Gastrocnemius medialis (tissue), 4 donors: ENCODE measurements at regions not wholly inside any gene's neighbourhood (a gene's known extent, or its start where the extent isn't known, plus 50 kb on each side); places are given as distances from the start of the nearest gene placed in this dataset.
A peak's percentile ranks its signal among the peaks of the same experiment; 100 is the strongest.

Source experiments
- ATAC-seq, 2 donors: fragments of 150-250 bp; one replicate each; pipeline ENCODE4 v1.9.1; 2016
- DNase-seq, 2 donors: peaks; one replicate each; pipeline ENCODE4 v3.0.0-alpha.2; 2019
- H3K27ac ChIP-seq, 4 donors: fragments of 200-600 bp; sonication (generic); 1 replicate in 1 of 4; 2 replicates in 3 of 4; pipeline ENCODE4 v1.5.1; 2016 to 2018; ENCODE audit warnings: mild to moderate bottlenecking in 2 of 4, moderate library complexity in 1 of 4
- H3K27me3 ChIP-seq, 3 donors: fragments of 200-600 bp; sonication (generic) in 2 of 3; 1 replicate in 1 of 3; 2 replicates in 2 of 3; pipeline versions ENCODE4 v1.5.1 to v1.6.0; 2016 to 2019; ENCODE audit warnings: mild to moderate bottlenecking in 1 of 3, moderate library complexity in 1 of 3
- H3K36me3 ChIP-seq, 2 donors: fragments of 200-600 bp; sonication (generic) in 1 of 2; one replicate each; pipeline ENCODE4 v1.5.1; 2017 to 2018
- H3K4me1 ChIP-seq, 2 donors: fragments of 200-600 bp; sonication (generic) in 1 of 2; one replicate each; pipeline ENCODE4 v1.5.1; 2016 to 2017; ENCODE audit warnings: mild to moderate bottlenecking in 2 of 2
- H3K4me3 ChIP-seq, 4 donors: fragments of 200-600 bp; sonication (generic) in 3 of 4; 1 replicate in 1 of 4; 2 replicates in 3 of 4; pipeline ENCODE4 v1.5.1; 2016 to 2019; ENCODE audit warnings: mild to moderate bottlenecking in 2 of 4
- H3K9me3 ChIP-seq, 3 donors: fragments of 200-600 bp; sonication (generic) in 2 of 3; 1 replicate in 1 of 3; 2 replicates in 2 of 3; pipeline ENCODE4 v1.5.1; 2016 to 2019
- POLR2A ChIP-seq, 2 donors: fragments of 450-650 bp; IDR thresholded peaks; one replicate each; pipeline ENCODE4 v1.6.1; 2017; ENCODE audit warnings: antibody characterized with exemption in 2 of 2, mild to moderate bottlenecking in 2 of 2, moderate library complexity in 2 of 2
- in situ Hi-C, 4 donors: fragments of 200-750 bp; cut with MboI; loops; one replicate each; pipeline versions ENCODE4 v1.15.0 to v1.8.0; 2017; ENCODE audit warnings: low sequenced_read_pairs in 4 of 4
- intact Hi-C: fragments of 100-400 bp; cut with DNase I; formaldehyde crosslinking; loops from one replicate; pipeline ENCODE4 v1.15.1; 2023; ENCODE audit warnings: low total_unique reads
- TF ChIP-seq, protein P1 (sequence below), 5 experiments: fragments of 450-650 bp in 3 of 5; fragments of 200-600 bp in 2 of 5; sonication (generic) in 2 of 5; IDR thresholded peaks in 4 of 5; conservative IDR thresholded peaks in 1 of 5; 1 replicate in 4 of 5; 2 replicates in 1 of 5; pipeline ENCODE4 v1.5.1; 2016 to 2019; ENCODE audit warnings: antibody characterized with exemption in 5 of 5, mild to moderate bottlenecking in 3 of 5, moderate library complexity in 3 of 5

DNA sequence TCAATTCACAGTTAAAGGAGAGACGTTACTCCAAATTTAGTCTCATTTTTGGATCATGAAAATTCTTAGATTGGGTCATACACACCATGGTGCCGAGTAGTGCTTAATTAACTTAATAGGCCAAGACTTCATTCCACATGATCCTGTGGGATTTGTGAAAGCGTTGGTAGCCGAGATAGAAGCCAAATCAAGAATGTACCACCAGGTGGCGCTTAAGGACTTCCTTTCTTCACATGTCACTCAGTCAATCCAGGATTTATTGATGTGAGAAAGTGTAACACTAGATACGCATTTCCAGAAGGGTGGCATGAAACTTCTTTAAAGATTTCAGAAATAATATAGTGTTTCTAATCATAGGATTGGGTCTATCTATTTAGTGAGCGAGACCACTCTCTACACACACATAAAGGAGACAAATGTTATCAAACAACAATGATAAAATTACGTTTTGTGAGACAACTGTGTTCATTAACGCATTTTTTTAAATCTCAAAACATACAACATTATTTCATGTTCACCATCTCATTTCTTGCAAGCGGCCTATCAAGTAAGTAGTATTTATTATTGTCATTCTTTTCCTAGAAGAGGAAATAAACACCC lies 436.1 kb downstream of the CHL1 start:
- Histone ChIP-seq H3K36me3 (no peaks in the 10 kb centered on the region), H3K9me3 (no peaks in the 10 kb centered on the region), H3K27ac (no peak overlapping the region), H3K4me3 (no peak overlapping the region), H3K27me3 (no peaks in the 10 kb centered on the region), H3K4me1 (no peaks in the 10 kb centered on the region)
- in situ Hi-C loops, result no loop called here
- DNase-seq (no peak), ATAC-seq (no peak)
- TF ChIP-seq, protein P1, sequence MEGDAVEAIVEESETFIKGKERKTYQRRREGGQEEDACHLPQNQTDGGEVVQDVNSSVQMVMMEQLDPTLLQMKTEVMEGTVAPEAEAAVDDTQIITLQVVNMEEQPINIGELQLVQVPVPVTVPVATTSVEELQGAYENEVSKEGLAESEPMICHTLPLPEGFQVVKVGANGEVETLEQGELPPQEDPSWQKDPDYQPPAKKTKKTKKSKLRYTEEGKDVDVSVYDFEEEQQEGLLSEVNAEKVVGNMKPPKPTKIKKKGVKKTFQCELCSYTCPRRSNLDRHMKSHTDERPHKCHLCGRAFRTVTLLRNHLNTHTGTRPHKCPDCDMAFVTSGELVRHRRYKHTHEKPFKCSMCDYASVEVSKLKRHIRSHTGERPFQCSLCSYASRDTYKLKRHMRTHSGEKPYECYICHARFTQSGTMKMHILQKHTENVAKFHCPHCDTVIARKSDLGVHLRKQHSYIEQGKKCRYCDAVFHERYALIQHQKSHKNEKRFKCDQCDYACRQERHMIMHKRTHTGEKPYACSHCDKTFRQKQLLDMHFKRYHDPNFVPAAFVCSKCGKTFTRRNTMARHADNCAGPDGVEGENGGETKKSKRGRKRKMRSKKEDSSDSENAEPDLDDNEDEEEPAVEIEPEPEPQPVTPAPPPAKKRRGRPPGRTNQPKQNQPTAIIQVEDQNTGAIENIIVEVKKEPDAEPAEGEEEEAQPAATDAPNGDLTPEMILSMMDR (IDR thresholded peaks at IDR 0.05 in 4 of 5, conservative IDR thresholded peaks at IDR 0.05 in 1 of 5), result peak in 4 of 5 experiments; percentile 13 to 33 (median 28)
- no peak for TF ChIP-seq POLR2A (IDR thresholded peaks at IDR 0.05)
- intact Hi-C loops, result no loop called here

DNA sequence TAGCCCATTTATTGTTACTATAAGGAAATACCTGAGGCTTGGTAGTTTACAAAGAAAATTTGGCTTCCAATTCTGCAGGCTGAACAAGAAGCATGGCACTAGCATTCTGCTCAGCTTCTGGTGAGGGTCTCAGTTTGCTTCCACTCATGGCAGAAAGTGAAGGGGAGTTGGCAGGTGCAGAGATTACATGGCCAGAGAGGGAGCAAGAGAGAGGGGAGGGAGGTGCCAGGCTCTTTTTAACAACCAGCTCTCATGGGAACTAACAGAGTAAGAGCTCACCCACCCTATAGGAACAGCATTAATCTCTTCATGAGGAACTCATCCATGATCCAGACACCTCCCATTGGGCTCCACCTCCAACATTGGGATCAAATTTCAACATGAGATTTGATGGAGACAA lies 437.9 kb downstream of the CHL1 start:
- DNase-seq (no peak), ATAC-seq (no peak)
- no peak overlapping the region for H3K27ac ChIP-seq
- H3K27me3 ChIP-seq, result no peaks in the 10 kb centered on the region
- H3K9me3 ChIP-seq, result no peaks in the 10 kb centered on the region
- no peak overlapping the region for H3K4me3 ChIP-seq
- in situ Hi-C loops (no loop called here), intact Hi-C loops (no loop called here)
- H3K4me1 ChIP-seq, result no peaks in the 10 kb centered on the region
- TF ChIP-seq POLR2A (IDR thresholded peaks at IDR 0.05), result no peak
- TF ChIP-seq, protein P1 (IDR thresholded peaks at IDR 0.05 in 4 of 5, conservative IDR thresholded peaks at IDR 0.05 in 1 of 5), result no peak
- H3K36me3 ChIP-seq, result no peaks in the 10 kb centered on the region

DNA sequence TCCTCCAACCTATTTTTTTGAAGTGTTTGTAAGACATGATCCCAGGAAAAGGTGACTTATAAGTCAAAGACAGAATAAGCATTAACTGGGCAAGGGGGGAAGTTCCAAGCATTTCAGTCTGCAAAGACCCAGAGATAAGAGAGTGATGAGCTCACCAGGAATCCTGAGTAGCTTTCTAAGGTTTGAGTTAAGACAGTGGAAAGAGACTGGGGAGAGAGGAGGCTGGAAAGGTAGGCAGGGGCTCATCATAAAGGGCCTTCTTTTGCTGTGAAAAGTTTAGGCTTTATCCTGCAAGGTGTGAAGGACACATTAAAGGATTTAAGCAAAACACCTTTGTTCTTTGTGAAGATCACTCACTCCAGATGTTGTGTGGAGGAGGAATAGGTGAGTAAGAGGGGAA lies 438.8 kb downstream of the CHL1 start:
- in situ Hi-C loops (no loop called here), intact Hi-C loops (no loop called here)
- TF ChIP-seq POLR2A (IDR thresholded peaks at IDR 0.05), result no peak
- no peak overlapping the region for H3K27ac ChIP-seq
- H3K4me1 ChIP-seq, result no peaks in the 10 kb centered on the region
- H3K27me3 ChIP-seq, result no peaks in the 10 kb centered on the region
- H3K9me3 ChIP-seq, result no peaks in the 10 kb centered on the region
- no peak overlapping the region for H3K4me3 ChIP-seq
- DNase-seq, result no peak
- no peaks in the 10 kb centered on the region for H3K36me3 ChIP-seq
- ATAC-seq, result no peak

DNA sequence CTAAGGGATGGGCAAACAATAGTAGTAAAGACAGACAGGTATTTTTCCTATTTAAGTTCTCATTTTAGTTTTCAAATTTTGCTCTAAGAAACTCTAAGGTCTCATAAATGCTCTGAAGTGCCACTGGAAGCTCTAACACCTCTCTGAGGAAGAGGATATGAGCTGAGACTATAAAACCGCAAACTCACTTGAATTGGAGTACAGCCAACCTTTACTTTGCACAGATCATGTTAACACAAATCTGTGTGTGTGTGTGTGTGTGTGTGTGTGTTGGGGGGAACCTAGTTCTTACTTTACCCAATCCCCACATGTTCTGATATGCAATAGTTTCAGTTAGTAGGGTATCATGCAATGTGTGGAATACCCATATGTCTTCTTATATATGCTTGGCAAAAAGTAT lies 446.8 kb downstream of the CHL1 start:
- ATAC-seq (no peak), DNase-seq (no peak)
- Histone ChIP-seq H3K36me3 (no peaks in the 10 kb centered on the region), H3K27ac (no peak overlapping the region), H3K4me1 (no peaks in the 10 kb centered on the region), H3K9me3 (no peaks in the 10 kb centered on the region), H3K27me3 (no peaks in the 10 kb centered on the region), H3K4me3 (no peak overlapping the region)
- intact Hi-C loops (no loop called here), in situ Hi-C loops (no loop called here)
- TF ChIP-seq, protein P1 (IDR thresholded peaks at IDR 0.05 in 4 of 5, conservative IDR thresholded peaks at IDR 0.05 in 1 of 5), result no peak

- no peak overlapping the region for H3K27ac ChIP-seq
- no peaks in the 10 kb centered on the region for H3K27me3 ChIP-seq
- DNase-seq, result no peak
- intact Hi-C loops (no loop called here), in situ Hi-C loops (no loop called here)
- no peak for ATAC-seq
- H3K36me3 ChIP-seq, result no peaks in the 10 kb centered on the region
- TF ChIP-seq, protein P1 (IDR thresholded peaks at IDR 0.05 in 4 of 5, conservative IDR thresholded peaks at IDR 0.05 in 1 of 5), result no peak
- TF ChIP-seq POLR2A (IDR thresholded peaks at IDR 0.05), result no peak
- H3K9me3 ChIP-seq, result no peaks in the 10 kb centered on the region
- H3K4me1 ChIP-seq, result no peaks in the 10 kb centered on the region
- no peak overlapping the region for H3K4me3 ChIP-seq
These were observed 437.0 kb upstream of the CNTN6 start for GRCh38 chr3:655824-656223.
